Stimulated activated naive CD4-positive, alpha-beta T cell treated with Interleukin-2 at 50 U/mL for 16 hours (primary cell): ENCODE measurements at regions not wholly inside any gene's neighbourhood (a gene's known extent, or its start where the extent isn't known, plus 50 kb on each side); places are given as distances from the start of the nearest gene placed in this dataset.

Experiments used
- DNase-seq: peaks from one replicate; lab custom pipeline; 2025; lab: John Stamatoyannopoulos, UW

GRCh38 chr3:101081999-101082398 lies 88.8 kb upstream of the ABI3BP start:
- no peak for DNase-seq

GRCh38 chr3:101081446-101081845 lies 88.2 kb upstream of the ABI3BP start:
- DNase-seq, result no peak

GRCh38 chr3:101077361-101078011 lies 84.3 kb upstream of the ABI3BP start:
- DNase-seq, result no peak

GRCh38 chr3:101074518-101074917 lies 81.3 kb upstream of the ABI3BP start:
- no peak for DNase-seq

GRCh38 chr3:101072300-101072699 lies 79.1 kb upstream of the ABI3BP start:
- no peak for DNase-seq

- DNase-seq, result no peak
Measured at GRCh38 chr3:101070799-101071121, 77.5 kb upstream of the ABI3BP start.

GRCh38 chr3:101069901-101070798 lies 76.9 kb upstream of the ABI3BP start:
- DNase-seq, result peak; percentile 65

- no peak for DNase-seq
Measured at GRCh38 chr3:101068876-101069606, 75.8 kb upstream of the ABI3BP start.

GRCh38 chr3:101066711-101067129 lies 73.5 kb upstream of the ABI3BP start:
- DNase-seq, result no peak

GRCh38 chr3:101065962-101066361 lies 72.7 kb upstream of the ABI3BP start:
- DNase-seq, result no peak

- no peak for DNase-seq
Measured at GRCh38 chr3:101063401-101063800, 70.2 kb upstream of the ABI3BP start.

GRCh38 chr3:101061312-101061711 lies 68.1 kb upstream of the ABI3BP start:
- no peak for DNase-seq

- no peak for DNase-seq
Measured at GRCh38 chr3:101050866-101051265, 57.6 kb upstream of the ABI3BP start.

GRCh38 chr3:101050046-101050445 lies 56.8 kb upstream of the ABI3BP start:
- no peak for DNase-seq

GRCh38 chr3:101049532-101049931 lies 56.3 kb upstream of the ABI3BP start:
- no peak for DNase-seq

- no peak for DNase-seq
Measured at GRCh38 chr3:101043687-101044078, 50.5 kb upstream of the ABI3BP start.

GRCh38 chr3:101042996-101043686 lies 49.9 kb upstream of the ABI3BP start:
- DNase-seq, result no peak
